WTC11 (cell line): ENCODE measurements at regions not wholly inside any gene's neighbourhood (a gene's known extent, or its start where the extent isn't known, plus 50 kb on each side); places are given as distances from the start of the nearest gene placed in this dataset.

ENCODE experiments used
- ATAC-seq: fragments of 200-7000 bp; cut with Tn5 transposase; 2 replicates; pipeline ENCODE4 v1.10.0; 2021; ENCODE audit warnings: mild to moderate bottlenecking, moderate library complexity
- CTCF ChIA-PET: fragments of 300-600 bp; sonication (Branson Sonifier 250); formaldehyde crosslinking; loops from one replicate; lab custom pipeline; 2021; ENCODE audit warnings: antibody characterized with exemption; lab: Charles Lee
- POLR2A ChIA-PET: fragments of 350-600 bp; sonication (Branson Sonifier 250); formaldehyde crosslinking; loops from one replicate; lab custom pipeline; 2021; ENCODE audit warnings: antibody characterized with exemption; lab: Charles Lee
- DNase-seq: peaks from one replicate; pipeline ENCODE4 v3.0.0; 2021; ENCODE audit warnings: low spot score
- H3K27ac Mint-ChIP-seq: 2 replicates; pipeline ENCODE4 v1.8.0; 2021; ENCODE audit warnings: mixed read lengths
- H3K27me3 Mint-ChIP-seq: 2 replicates; pipeline ENCODE4 v1.8.0; 2021; ENCODE audit warnings: low read depth, mild to moderate bottlenecking, moderate library complexity, mixed read lengths
- H3K36me3 Mint-ChIP-seq: 2 replicates; pipeline ENCODE4 v1.8.0; 2021; ENCODE audit warnings: mixed read lengths
- H3K4me1 Mint-ChIP-seq: 2 replicates; pipeline ENCODE4 v1.8.0; 2022; ENCODE audit warnings: mixed read lengths
- H3K4me3 Mint-ChIP-seq: 2 replicates; pipeline ENCODE4 v1.8.0; 2021; ENCODE audit warnings: mild to moderate bottlenecking, moderate library complexity, mixed read lengths
- H3K9me3 Mint-ChIP-seq: 2 replicates; pipeline ENCODE4 v1.8.0; 2021; ENCODE audit warnings: mixed read lengths
- ATF2 ChIP-seq: sonication (generic); formaldehyde crosslinking; IDR thresholded peaks from 2 replicates; pipeline ENCODE4 v1.8.1; 2022; ENCODE audit warnings: low read depth, missing genetic modification reagents, borderline replicate concordance
- ELF4 ChIP-seq: sonication (generic); formaldehyde crosslinking; IDR thresholded peaks from 2 replicates; pipeline ENCODE4 v1.8.1; 2022; ENCODE audit warnings: low read depth, mild to moderate bottlenecking, moderate library complexity, missing genetic modification reagents
- FOXK1 ChIP-seq: sonication (generic); formaldehyde crosslinking; IDR thresholded peaks from 2 replicates; pipeline ENCODE4 v1.8.0; 2022; ENCODE audit warnings: mild to moderate bottlenecking, moderate library complexity, missing genetic modification reagents
- GABPB1 ChIP-seq: sonication (generic); formaldehyde crosslinking; IDR thresholded peaks from 2 replicates; pipeline ENCODE4 v1.8.1; 2023; ENCODE audit warnings: mild to moderate bottlenecking, missing genetic modification reagents
- MAX ChIP-seq: sonication (generic); formaldehyde crosslinking; IDR thresholded peaks from 2 replicates; pipeline ENCODE4 v1.8.0; 2022; ENCODE audit warnings: mild to moderate bottlenecking, missing genetic modification reagents
- MXD4 ChIP-seq: fragments of 250-450 bp; sonication (Bioruptor Pico); IDR thresholded peaks from 2 replicates; pipeline ENCODE4 v1.8.0; 2021; ENCODE audit warnings: mild to moderate bottlenecking, moderate library complexity, borderline replicate concordance
- RELA ChIP-seq: sonication (generic); formaldehyde crosslinking; IDR thresholded peaks from 2 replicates; pipeline ENCODE4 v1.8.1; 2022; ENCODE audit warnings: missing genetic modification reagents, mild to moderate bottlenecking, borderline replicate concordance
- RORB ChIP-seq: fragments of 250-450 bp; sonication (Bioruptor Pico); IDR thresholded peaks from 2 replicates; pipeline ENCODE4 v1.9.0; 2021; ENCODE audit warnings: mild to moderate bottlenecking
- ZNF219 ChIP-seq: sonication (generic); formaldehyde crosslinking; IDR thresholded peaks from 2 replicates; pipeline ENCODE4 v1.8.0; 2023; ENCODE audit warnings: missing genetic modification reagents, mild to moderate bottlenecking, borderline replicate concordance
- ZNF281 ChIP-seq: sonication (generic); formaldehyde crosslinking; IDR thresholded peaks from 2 replicates; pipeline ENCODE4 v1.8.0; 2023; ENCODE audit warnings: mild to moderate bottlenecking, missing genetic modification reagents
- ZNF317 ChIP-seq: sonication (generic); formaldehyde crosslinking; IDR thresholded peaks from 2 replicates; pipeline ENCODE4 v1.8.1; 2023; ENCODE audit warnings: low read depth, mild to moderate bottlenecking, moderate library complexity, missing genetic modification reagents, borderline replicate concordance
- ZNF425 ChIP-seq: fragments of 250-450 bp; sonication (Bioruptor Pico); conservative IDR thresholded peaks from 2 replicates; pipeline ENCODE4 v1.9.0; 2021; ENCODE audit warnings: mild to moderate bottlenecking
- ZNF512 ChIP-seq: sonication (generic); formaldehyde crosslinking; IDR thresholded peaks from 2 replicates; pipeline ENCODE4 v1.8.1; 2022; ENCODE audit warnings: missing genetic modification reagents, borderline replicate concordance
- ZNF532 ChIP-seq: fragments of 250-450 bp; sonication (Bioruptor Pico); IDR thresholded peaks from 2 replicates; pipeline ENCODE4 v1.9.0; 2021; ENCODE audit warnings: mild to moderate bottlenecking, borderline replicate concordance

GRCh38 chr7:98707076-98707475 lies 90.0 kb downstream of the NPTX2 start (continued):
- no peak for TF ChIP-seq MAX
- TF ChIP-seq RORB (CRISPR knock-in tag), result no peak
- TF ChIP-seq MXD4, result no peak
- no peak for TF ChIP-seq ZNF425 (CRISPR knock-in tag)
- no peak for TF ChIP-seq ATF2 (CRISPR knock-in tag)
- TF ChIP-seq ELF4 (CRISPR knock-in tag), result no peak

- ChIA-PET CTCF (interaction anchor here (0.6 to 1.1 kb wide), 2 partner anchors 119 to 273 kb away, joined by 3 to 5 read pairs; no protein-coding TSS in a partner anchor), POLR2A (no interaction called here)
- H3K27me3 Mint-ChIP-seq, result no peaks in the 10 kb centered on the region
- H3K4me1 Mint-ChIP-seq, result no peaks in the 10 kb centered on the region
- peaks cover 4% of the 10 kb centered on the region; the same call in 1 of the 2 replicates for H3K9me3 Mint-ChIP-seq
- ATAC-seq, result no peak
- no peaks in the 10 kb centered on the region for H3K36me3 Mint-ChIP-seq
- TF ChIP-seq ELF4 (CRISPR knock-in tag), result no peak
- TF ChIP-seq ZNF317 (CRISPR knock-in tag), result no peak
- no peak for TF ChIP-seq ZNF512 (CRISPR knock-in tag)
- no peak for TF ChIP-seq MAX
- no peak for TF ChIP-seq FOXK1 (CRISPR knock-in tag)
- TF ChIP-seq ZNF219 (CRISPR knock-in tag), result no peak
- H3K4me3 Mint-ChIP-seq, result no peak overlapping the region
- no peak for DNase-seq
- no peak overlapping the region for H3K27ac Mint-ChIP-seq
These were observed 94.9 kb downstream of the NPTX2 start for GRCh38 chr7:98711945-98712344.

- H3K4me3 Mint-ChIP-seq, result no peak overlapping the region
- H3K36me3 Mint-ChIP-seq, result no peaks in the 10 kb centered on the region
- no peaks in the 10 kb centered on the region for H3K9me3 Mint-ChIP-seq
- no peak for ATAC-seq
- no peak for DNase-seq
- H3K27ac Mint-ChIP-seq, result no peak overlapping the region
- POLR2A ChIA-PET, result no interaction called here
- CTCF ChIA-PET, result interaction anchor here (0.8 to 1.1 kb wide), 2 partner anchors 117 to 118 kb away, joined by 4 to 5 read pairs; no protein-coding TSS in a partner anchor
- no peaks in the 10 kb centered on the region; the same call in 1 of the 2 replicates for H3K27me3 Mint-ChIP-seq
- H3K4me1 Mint-ChIP-seq, result no peaks in the 10 kb centered on the region
- TF ChIP-seq GABPB1 (CRISPR knock-in tag) (no peak), ZNF281 (CRISPR knock-in tag) (no peak), ELF4 (CRISPR knock-in tag) (no peak), RELA (CRISPR knock-in tag) (no peak), ZNF532 (CRISPR knock-in tag) (no peak)
These were observed 96.2 kb downstream of the NPTX2 start for GRCh38 chr7:98713165-98713810.
